GM18505 (cell line): ENCODE measurements at regions not wholly inside any gene's neighbourhood (a gene's known extent, or its start where the extent isn't known, plus 50 kb on each side); places are given as distances from the start of the nearest gene placed in this dataset.
"Not testable (repeated sequence)": the region's sequence is repeated elsewhere in the genome, so short reads cannot be mapped to it uniquely, and the experiment has no call there.

Experiments
- ATAC-seq: cut with Tn5 transposase; IDR thresholded peaks from one replicate; pipeline ENCODE4 v1.9.1; 2021; ENCODE audit not compliant: unreplicated experiment
- POLR2A ChIP-seq: IDR thresholded peaks from 4 replicates; pipeline ENCODE4 v1.6.1; 2011; ENCODE audit warnings: borderline replicate concordance; ENCODE audit not compliant: insufficient read depth, insufficient read length; ENCODE audit errors: extremely low read depth

GRCh38 chr11:25596701-25597100 lies 735.2 kb upstream of the ANO3 start:
- no peak for TF ChIP-seq POLR2A
- no peak for ATAC-seq

- no peak for ATAC-seq
- no peak for TF ChIP-seq POLR2A
These were observed 734.2 kb upstream of the ANO3 start for GRCh38 chr11:25597696-25598095.

- no peak for ATAC-seq
- no peak for TF ChIP-seq POLR2A
These were observed 729.8 kb upstream of the ANO3 start for GRCh38 chr11:25602149-25602548.

GRCh38 chr11:25602959-25603358 lies 729.0 kb upstream of the ANO3 start:
- ATAC-seq = no peak
- TF ChIP-seq POLR2A = no peak

GRCh38 chr11:25612806-25613205 lies 719.1 kb upstream of the ANO3 start:
- TF ChIP-seq POLR2A = no peak
- no peak for ATAC-seq

- TF ChIP-seq POLR2A = no peak
- ATAC-seq = no peak
These were observed 718.5 kb upstream of the ANO3 start for GRCh38 chr11:25613451-25613850.

GRCh38 chr11:25613865-25614264 lies 718.1 kb upstream of the ANO3 start:
- ATAC-seq = no peak
- no peak for TF ChIP-seq POLR2A

GRCh38 chr11:25615069-25615468 lies 716.9 kb upstream of the ANO3 start:
- no peak for TF ChIP-seq POLR2A
- no peak for ATAC-seq

- ATAC-seq = no peak
- TF ChIP-seq POLR2A = no peak
These were observed 716.1 kb upstream of the ANO3 start for GRCh38 chr11:25615841-25616240.

- no peak for ATAC-seq
- TF ChIP-seq POLR2A = no peak
These were observed 706.8 kb upstream of the ANO3 start for GRCh38 chr11:25625094-25625493.

GRCh38 chr11:25628030-25628429 lies 703.9 kb upstream of the ANO3 start:
- ATAC-seq = no peak
- TF ChIP-seq POLR2A = no peak

GRCh38 chr11:25633230-25633629 lies 698.7 kb upstream of the ANO3 start:
- no peak for ATAC-seq
- no peak for TF ChIP-seq POLR2A

GRCh38 chr11:25649220-25649619 lies 682.7 kb upstream of the ANO3 start:
- not testable (repeated sequence) for ATAC-seq

- no peak for TF ChIP-seq POLR2A
- ATAC-seq = no peak
These were observed 681.6 kb upstream of the ANO3 start for GRCh38 chr11:25650319-25650718.

GRCh38 chr11:25655636-25656035 lies 676.3 kb upstream of the ANO3 start:
- no peak for ATAC-seq
- no peak for TF ChIP-seq POLR2A
